HG03196 (cell line): ENCODE measurements at regions not wholly inside any gene's neighbourhood (a gene's known extent, or its start where the extent isn't known, plus 50 kb on each side); places are given as distances from the start of the nearest gene placed in this dataset.
"Not testable (repeated sequence)": the region's sequence is repeated elsewhere in the genome, so short reads cannot be mapped to it uniquely, and the experiment has no call there.

Experiments used
- ATAC-seq: cut with Tn5 transposase; IDR thresholded peaks from one replicate; pipeline ENCODE4 v1.9.1; 2021; ENCODE audit not compliant: unreplicated experiment

GRCh38 chr6:86738078-86738477 lies 199.2 kb upstream of the HTR1E start:
- ATAC-seq: no peak

GRCh38 chr6:86731631-86732030 lies 205.7 kb upstream of the HTR1E start:
- ATAC-seq: not testable (repeated sequence)

GRCh38 chr6:86730772-86731171 lies 206.6 kb upstream of the HTR1E start:
- not testable (repeated sequence) for ATAC-seq

GRCh38 chr6:86730216-86730615 lies 207.1 kb upstream of the HTR1E start:
- no peak for ATAC-seq

- ATAC-seq: no peak
These were observed 208.4 kb upstream of the HTR1E start for GRCh38 chr6:86728976-86729375.

GRCh38 chr6:86724695-86725094 lies 212.6 kb upstream of the HTR1E start:
- no peak for ATAC-seq

GRCh38 chr6:86723729-86724128 lies 213.6 kb upstream of the HTR1E start:
- no peak for ATAC-seq

GRCh38 chr6:86723151-86723550 lies 214.2 kb upstream of the HTR1E start:
- ATAC-seq: no peak

GRCh38 chr6:86722131-86722530 lies 215.2 kb upstream of the HTR1E start:
- ATAC-seq: no peak

GRCh38 chr6:86715676-86716075 lies 221.7 kb upstream of the HTR1E start:
- ATAC-seq: no peak

GRCh38 chr6:86712039-86712438 lies 225.3 kb upstream of the HTR1E start:
- ATAC-seq: no peak

GRCh38 chr6:86707545-86708120 lies 229.7 kb upstream of the HTR1E start:
- ATAC-seq: no peak

GRCh38 chr6:86706449-86706848 lies 230.9 kb upstream of the HTR1E start:
- no peak for ATAC-seq

- not testable (repeated sequence) for ATAC-seq
These were observed 236.1 kb upstream of the HTR1E start for GRCh38 chr6:86701228-86701627.

GRCh38 chr6:86686496-86686895 lies 250.8 kb upstream of the HTR1E start:
- no peak for ATAC-seq

GRCh38 chr6:86685230-86685797 lies 252.0 kb upstream of the HTR1E start:
- no peak for ATAC-seq

GRCh38 chr6:86683132-86683908 lies 254.0 kb upstream of the HTR1E start:
- ATAC-seq: no peak

- ATAC-seq: no peak
These were observed 255.0 kb upstream of the HTR1E start for GRCh38 chr6:86682297-86682696.

GRCh38 chr6:86681140-86681539 lies 256.2 kb upstream of the HTR1E start:
- ATAC-seq: not testable (repeated sequence)

- ATAC-seq: not testable (repeated sequence)
These were observed 265.2 kb upstream of the HTR1E start for GRCh38 chr6:86672125-86672524.

GRCh38 chr6:86657192-86657591 lies 280.1 kb upstream of the HTR1E start:
- no peak for ATAC-seq

- ATAC-seq: no peak
These were observed 308.2 kb upstream of the HTR1E start for GRCh38 chr6:86629123-86629522.
